GM19099 (cell line): ENCODE measurements at regions not wholly inside any gene's neighbourhood (a gene's known extent, or its start where the extent isn't known, plus 50 kb on each side); places are given as distances from the start of the nearest gene placed in this dataset.

Experiments
- POLR2A ChIP-seq: IDR thresholded peaks from 3 replicates; pipeline ENCODE4 v1.6.1; 2011; ENCODE audit warnings: low read depth; ENCODE audit not compliant: insufficient read length; ENCODE audit errors: extremely low read depth

DNA sequence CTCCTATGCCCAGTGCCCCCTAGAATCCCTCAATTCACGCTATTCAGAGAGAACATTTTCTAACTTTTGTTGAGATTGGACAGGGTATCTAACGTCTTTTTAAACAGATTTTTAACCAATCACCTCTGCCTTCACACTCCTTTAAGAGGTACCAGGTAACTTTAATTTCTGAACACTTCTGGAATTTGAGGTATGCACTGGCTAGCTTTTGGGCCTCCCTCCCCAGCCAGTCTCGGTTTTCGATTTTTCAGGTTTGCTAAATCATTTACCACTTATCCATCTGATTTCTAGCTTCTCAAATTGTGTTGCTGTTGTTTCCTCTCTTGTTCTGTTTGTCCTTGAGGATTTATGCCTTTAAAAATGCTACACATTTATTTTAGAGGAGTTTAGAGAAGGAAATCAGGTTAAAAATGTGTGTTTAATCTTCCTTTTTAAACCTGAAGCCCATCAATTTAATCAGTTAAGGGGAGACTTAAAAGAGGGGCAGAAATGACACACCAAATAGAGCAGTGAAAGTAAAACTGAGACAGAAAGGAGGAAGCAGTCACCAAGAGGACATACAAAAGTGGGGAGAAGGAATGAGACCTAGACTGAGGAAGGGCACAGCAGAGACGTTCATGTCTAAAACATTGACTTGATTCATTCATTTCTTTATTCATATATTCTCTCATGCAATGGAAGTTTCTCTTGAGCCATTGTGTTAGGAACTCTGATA, 139.6 kb upstream of the HTR2A start:
- TF ChIP-seq POLR2A, result peak; percentile 18

GRCh38 chr13:47033216-47033615, 136.4 kb upstream of the HTR2A start:
- TF ChIP-seq POLR2A, result no peak

GRCh38 chr13:47027780-47028437, 131.1 kb upstream of the HTR2A start:
- no peak for TF ChIP-seq POLR2A

GRCh38 chr13:47025791-47026447, 129.1 kb upstream of the HTR2A start:
- no peak for TF ChIP-seq POLR2A

DNA sequence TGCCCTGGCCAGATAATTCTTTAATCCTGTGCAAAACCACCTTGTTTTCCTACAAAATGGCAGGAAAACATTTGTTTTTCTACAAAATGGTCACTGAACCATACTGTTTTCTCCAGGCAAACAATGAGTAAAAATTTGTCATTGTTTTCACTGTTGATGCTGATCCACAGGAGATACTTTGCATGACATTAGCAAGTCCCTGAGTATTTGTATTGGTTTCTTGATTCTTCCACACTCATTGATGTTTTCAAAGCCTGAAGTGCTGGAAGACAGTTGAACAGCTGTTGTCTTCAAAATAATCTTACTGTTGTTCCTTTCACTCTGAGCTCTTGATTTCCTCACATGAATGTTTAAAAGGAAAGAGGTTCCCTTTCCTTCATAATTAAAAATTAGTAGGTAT, 123.1 kb upstream of the HTR2A start:
- no peak for TF ChIP-seq POLR2A

DNA sequence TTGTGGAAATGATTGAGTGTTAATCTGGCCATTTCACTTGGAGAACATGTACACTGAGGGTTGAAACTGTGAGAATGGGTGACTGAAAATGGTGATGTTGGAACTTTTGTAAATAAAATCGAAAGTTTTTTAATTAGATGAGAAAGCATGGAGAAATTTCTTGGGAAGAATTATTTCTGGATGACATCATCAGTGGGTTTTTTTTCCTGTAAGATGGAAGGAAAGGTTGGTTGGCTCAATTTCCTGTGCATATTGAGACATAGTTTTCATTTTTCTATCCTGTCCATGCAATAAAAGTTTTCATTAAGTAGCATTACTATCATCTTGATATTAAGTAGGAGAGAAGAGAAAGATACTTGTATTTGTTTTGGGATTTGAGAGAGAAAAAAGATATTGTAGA, 120.6 kb upstream of the HTR2A start:
- TF ChIP-seq POLR2A, result no peak

DNA sequence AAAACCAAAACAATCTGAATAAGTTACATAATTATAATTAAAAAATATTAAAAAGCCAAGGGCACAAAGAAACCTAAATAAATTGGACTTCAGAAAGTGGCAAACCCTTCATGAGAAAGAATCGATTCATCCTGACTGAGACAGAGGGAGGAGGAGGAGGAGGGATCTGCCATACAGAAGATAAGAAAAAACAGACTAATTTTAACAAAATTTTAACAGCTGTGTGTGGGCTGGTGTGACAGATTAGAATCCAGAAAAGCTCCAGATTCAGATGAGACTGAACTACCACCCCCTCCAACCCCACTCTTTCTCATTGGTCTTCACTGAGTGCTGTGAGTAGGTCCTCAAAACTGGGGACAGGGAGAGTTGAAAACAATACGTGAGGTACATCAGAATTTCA, 111.5 kb upstream of the HTR2A start:
- TF ChIP-seq POLR2A, result no peak

DNA sequence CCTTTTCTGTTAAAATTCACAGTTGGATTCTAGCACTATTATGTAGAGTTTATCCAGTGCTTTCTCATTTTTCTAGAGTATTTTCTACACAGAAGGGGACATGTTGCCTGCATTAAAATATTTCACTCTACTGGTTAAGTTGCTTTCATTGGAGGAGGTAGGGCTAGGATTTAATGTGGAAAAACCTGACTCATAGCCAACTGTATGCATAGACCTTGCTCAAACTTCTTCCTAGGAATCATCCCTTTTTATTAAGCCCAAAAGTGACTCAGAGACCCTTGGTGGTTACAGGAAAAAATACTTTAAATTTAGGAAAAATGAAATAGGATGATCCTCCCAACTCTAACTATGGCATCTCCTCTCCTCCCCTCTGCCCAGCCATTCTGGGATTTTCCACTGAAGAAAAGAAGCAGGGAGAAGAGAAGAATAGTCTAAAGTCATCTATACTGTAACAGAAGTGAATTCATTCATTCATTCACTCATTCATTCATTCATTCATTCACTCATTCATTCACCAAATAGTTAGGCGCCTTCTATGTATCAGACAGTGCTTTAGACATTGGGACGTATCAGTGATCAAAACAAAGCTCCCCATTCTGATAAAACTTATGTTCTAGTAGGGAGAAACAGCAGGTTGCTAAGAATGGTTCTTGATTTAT, 109.0 kb upstream of the HTR2A start:
- TF ChIP-seq POLR2A, result no peak

- TF ChIP-seq POLR2A, result no peak
These were observed 107.7 kb upstream of the HTR2A start for GRCh38 chr13:47004540-47004939.

DNA sequence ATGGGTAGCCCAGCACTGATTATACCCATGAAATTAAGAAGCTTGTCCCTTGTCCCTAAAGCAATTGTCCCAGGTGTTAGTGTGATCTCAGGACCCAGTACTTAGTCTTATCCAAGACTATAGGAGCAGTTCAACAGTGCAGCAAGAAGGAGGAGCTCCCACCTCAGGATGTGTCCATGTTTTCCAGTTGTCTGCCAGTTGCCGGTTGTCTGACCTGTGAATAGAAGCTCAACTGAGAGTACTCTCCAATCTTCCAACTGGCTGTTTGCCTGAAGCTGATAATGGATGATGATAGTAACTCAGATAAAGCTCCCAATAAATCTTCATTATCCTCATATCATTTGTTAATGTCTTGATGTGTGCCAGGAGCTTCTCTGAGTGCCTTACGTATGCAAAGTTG, 107.2 kb upstream of the HTR2A start:
- no peak for TF ChIP-seq POLR2A

DNA sequence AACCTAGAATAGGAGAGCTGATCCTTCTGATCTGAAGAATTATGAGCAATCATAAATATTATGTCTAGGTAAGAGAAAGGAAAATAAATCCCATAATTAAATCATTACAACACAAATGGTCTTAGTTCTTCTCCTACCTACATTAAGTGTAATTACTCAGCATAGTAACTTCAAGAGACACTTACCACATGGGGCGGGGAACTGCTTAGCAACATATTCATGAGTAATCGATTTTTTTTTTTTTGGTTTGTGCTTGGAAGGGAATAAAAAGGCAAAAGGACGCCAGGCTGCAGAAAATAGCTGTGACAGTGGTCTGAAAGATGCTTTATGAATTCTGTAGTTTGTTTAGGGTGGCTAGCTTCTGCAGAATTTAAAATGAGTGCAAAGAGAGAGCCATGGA, 103.3 kb upstream of the HTR2A start:
- no peak for TF ChIP-seq POLR2A

GRCh38 chr13:46996316-46997030, 99.6 kb upstream of the HTR2A start:
- TF ChIP-seq POLR2A, result no peak

DNA sequence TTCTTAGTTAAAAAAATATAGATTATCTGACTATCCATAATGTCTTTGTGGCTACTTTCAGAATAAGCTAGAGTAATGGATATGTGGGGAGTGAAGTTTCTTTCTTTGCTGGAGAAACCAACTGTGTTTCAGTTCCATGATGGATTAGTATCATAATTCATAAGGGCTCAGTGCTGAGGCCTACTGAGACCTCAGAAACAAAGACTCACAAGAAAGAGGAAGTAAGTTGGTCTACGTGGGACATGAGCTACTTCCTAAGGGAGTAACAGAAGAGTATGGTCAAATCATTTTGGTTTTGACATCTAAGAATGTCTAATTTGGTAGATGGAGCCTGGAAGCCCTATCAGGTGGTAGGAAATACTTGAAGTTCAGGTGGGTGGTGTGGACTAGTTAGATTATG, 99.0 kb upstream of the HTR2A start:
- TF ChIP-seq POLR2A, result no peak

GRCh38 chr13:46994492-46994891, 97.6 kb upstream of the HTR2A start:
- TF ChIP-seq POLR2A, result no peak

GRCh38 chr13:46992383-46992952, 95.6 kb upstream of the HTR2A start:
- TF ChIP-seq POLR2A, result no peak
